A673 (cell line): ENCODE measurements at regions not wholly inside any gene's neighbourhood (a gene's known extent, or its start where the extent isn't known, plus 50 kb on each side); places are given as distances from the start of the nearest gene placed in this dataset.

ENCODE experiments used
- EZH2 ChIP-seq: fragments of 200-600 bp; sonication (generic); IDR thresholded peaks from 2 replicates; pipeline ENCODE4 v1.6.1; 2017; ENCODE audit warnings: borderline replicate concordance, low read depth, mild to moderate bottlenecking, mixed read lengths, antibody characterized with exemption, low read length; ENCODE audit not compliant: poor library complexity, severe bottlenecking
- TF ChIP-seq, protein P1 (sequence below): fragments of 300-800, 200-600 bp; sonication (generic); conservative IDR thresholded peaks from 2 replicates; pipeline ENCODE4 v1.5.1; 2017; ENCODE audit warnings: low read depth, mild to moderate bottlenecking, antibody characterized with exemption, low read length, moderate library complexity, mixed read lengths

DNA sequence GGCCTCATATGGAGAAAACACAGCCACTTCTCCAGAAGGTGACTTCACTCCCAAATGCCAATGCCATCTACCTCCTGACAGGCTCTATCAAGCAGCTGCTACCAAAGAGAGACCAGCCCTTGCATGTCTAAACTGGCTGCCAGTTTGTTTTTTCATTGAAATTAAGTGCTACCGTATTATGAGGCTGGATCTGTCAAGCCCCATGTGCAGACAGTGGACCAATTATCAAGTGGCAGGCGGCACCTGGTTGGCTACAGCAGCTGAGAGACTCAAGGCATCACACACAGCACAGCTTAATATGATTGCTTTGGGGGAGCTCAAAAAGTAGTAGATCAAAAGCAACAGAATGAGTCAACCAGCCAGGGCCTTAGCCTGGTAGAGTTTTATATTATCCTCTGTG is 1293.0 kb upstream of the TENM4 start:
- TF ChIP-seq, protein P1, sequence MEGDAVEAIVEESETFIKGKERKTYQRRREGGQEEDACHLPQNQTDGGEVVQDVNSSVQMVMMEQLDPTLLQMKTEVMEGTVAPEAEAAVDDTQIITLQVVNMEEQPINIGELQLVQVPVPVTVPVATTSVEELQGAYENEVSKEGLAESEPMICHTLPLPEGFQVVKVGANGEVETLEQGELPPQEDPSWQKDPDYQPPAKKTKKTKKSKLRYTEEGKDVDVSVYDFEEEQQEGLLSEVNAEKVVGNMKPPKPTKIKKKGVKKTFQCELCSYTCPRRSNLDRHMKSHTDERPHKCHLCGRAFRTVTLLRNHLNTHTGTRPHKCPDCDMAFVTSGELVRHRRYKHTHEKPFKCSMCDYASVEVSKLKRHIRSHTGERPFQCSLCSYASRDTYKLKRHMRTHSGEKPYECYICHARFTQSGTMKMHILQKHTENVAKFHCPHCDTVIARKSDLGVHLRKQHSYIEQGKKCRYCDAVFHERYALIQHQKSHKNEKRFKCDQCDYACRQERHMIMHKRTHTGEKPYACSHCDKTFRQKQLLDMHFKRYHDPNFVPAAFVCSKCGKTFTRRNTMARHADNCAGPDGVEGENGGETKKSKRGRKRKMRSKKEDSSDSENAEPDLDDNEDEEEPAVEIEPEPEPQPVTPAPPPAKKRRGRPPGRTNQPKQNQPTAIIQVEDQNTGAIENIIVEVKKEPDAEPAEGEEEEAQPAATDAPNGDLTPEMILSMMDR = no peak
- TF ChIP-seq EZH2 = no peak
